ENCODE measurements at regions not wholly inside any gene's neighbourhood (a gene's known extent, or its start where the extent isn't known, plus 50 kb on each side); places are given as distances from the start of the nearest gene placed in this dataset.

GRCh38 chr12:127861406-127861805, 405.6 kb upstream of the TMEM132C start:
- TF ChIP-seq GATA2 (IDR thresholded peaks at IDR 0.05; ENCODE audit: low read depth, low read length), result no peak
- TF ChIP-seq GATA3 (IDR thresholded peaks at IDR 0.05; ENCODE audit: low read depth, low read length), result no peak

Measured in SH-SY5Y (cell line).